ENCODE measurements at regions not wholly inside any gene's neighbourhood (a gene's known extent, or its start where the extent isn't known, plus 50 kb on each side); places are given as distances from the start of the nearest gene placed in this dataset.
A peak's percentile ranks its signal among the peaks of the same experiment; 100 is the strongest.
"Not testable (repeated sequence)": the region's sequence is repeated elsewhere in the genome, so short reads cannot be mapped to it uniquely, and the experiment has no call there.

DNA sequence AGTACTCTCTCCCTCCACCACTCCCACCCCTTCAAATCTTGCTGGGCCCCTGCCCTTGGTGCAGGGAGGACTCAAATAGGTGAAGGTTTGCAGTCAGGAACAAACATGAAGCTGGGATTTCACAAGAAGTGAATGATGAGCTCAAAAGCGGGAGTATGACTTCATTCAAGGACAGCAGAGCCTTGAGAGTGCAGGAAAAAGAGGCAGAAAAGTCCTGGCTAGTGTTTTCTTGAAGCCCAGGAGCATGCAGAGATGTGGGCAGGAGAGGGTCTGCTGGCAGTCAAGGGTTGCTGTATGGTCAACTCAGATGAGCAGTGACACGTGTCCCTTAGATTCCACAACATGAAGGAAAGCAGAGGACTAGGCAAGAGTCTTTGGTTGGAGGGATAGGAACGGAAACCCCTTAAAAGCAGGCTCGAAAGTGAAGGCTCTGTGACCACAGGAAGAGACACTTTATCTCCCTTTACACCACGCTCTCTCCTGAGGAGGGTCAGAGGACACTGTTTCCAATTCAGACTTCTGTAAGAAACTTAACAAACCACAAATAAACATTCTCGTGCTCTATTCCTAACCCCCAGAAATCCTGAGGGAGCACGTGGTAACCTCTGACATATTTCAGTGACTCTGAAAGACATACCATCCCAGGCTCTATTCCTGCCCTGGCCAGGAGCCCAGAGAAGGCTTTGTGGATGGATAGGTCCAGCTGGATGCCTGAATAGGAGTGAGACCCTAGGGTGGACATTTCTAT lies 168.0 kb upstream of the NDN start:
- Histone ChIP-seq H3K4me1 (ENCODE audit: insufficient read depth) (no peaks in the 10 kb centered on the region), H3K4me3 (ENCODE audit: low read depth, low read length) (no peak overlapping the region), H3K27ac (ENCODE audit: low read depth) (no peak overlapping the region), H3K36me3 (ENCODE audit: insufficient read depth) (no peaks in the 10 kb centered on the region)
- WGBS: 30% methylated on average over 7 of the region's 7 CpGs
- no peak for DNase-seq (ENCODE audit: extremely low spot score)

DNA sequence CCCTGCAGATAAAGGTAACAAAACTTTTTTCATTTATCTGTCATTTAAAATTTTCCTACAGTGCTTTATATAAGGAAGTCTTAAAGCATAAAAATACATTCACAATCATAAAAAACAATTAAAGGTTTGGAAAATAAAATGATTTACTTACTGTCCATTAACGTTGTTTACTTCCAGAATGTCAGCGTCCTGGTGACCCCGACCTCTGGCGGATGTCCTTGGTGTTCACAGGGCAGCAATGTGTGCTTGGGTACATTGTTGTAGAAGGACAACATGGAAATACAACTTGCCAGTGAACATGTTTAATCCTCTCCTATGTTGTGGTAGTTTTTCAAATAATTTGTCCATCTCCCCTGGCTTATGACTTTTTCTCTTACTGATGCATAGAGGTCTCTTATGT lies 168.8 kb upstream of the NDN start:
- DNase-seq (ENCODE audit: extremely low spot score): no peak
- H3K27ac ChIP-seq (ENCODE audit: low read depth): no peak overlapping the region
- H3K4me1 ChIP-seq (ENCODE audit: insufficient read depth): no peaks in the 10 kb centered on the region
- no peaks in the 10 kb centered on the region for H3K36me3 ChIP-seq (ENCODE audit: insufficient read depth)
- H3K4me3 ChIP-seq (ENCODE audit: low read depth, low read length): no peak overlapping the region
- WGBS: 70% methylated on average over 4 of the region's 4 CpGs

DNA sequence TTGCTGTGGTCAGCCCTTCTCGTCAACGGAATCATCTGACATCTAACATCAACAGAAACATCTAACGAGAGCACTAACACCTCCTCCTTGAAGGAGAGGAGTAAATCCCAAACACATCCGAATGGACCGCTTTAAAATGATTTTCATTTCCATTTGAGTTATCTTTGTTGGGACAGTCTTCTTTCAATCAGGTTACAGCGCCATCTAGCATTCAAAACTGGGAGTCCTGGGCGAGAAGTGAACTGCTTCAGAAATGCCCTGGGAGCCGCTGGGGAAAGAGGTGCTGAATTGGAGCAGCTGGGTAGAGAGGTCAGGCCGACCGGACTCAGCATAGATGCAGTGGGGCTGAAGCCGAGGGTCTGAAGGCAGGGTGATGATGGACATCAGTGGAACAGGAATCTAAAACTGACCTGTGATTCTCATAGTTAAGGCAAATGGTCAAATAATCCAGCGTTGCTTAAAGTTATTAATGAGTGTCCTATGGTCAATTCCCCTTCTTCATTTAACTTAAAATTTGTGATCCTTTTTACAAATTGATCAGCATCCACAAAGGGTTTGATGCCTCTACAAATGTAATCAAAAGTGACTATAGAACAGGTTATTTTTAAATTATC lies 170.0 kb upstream of the NDN start:
- Histone ChIP-seq H3K4me3 (ENCODE audit: low read depth, low read length) (no peak overlapping the region), H3K4me1 (ENCODE audit: insufficient read depth) (no peaks in the 10 kb centered on the region), H3K36me3 (ENCODE audit: insufficient read depth) (no peaks in the 10 kb centered on the region), H3K27ac (ENCODE audit: low read depth) (no peak overlapping the region)
- 27% methylated on average over 12 of the region's 12 CpGs for WGBS
- DNase-seq (ENCODE audit: extremely low spot score): peak; percentile 11

DNA sequence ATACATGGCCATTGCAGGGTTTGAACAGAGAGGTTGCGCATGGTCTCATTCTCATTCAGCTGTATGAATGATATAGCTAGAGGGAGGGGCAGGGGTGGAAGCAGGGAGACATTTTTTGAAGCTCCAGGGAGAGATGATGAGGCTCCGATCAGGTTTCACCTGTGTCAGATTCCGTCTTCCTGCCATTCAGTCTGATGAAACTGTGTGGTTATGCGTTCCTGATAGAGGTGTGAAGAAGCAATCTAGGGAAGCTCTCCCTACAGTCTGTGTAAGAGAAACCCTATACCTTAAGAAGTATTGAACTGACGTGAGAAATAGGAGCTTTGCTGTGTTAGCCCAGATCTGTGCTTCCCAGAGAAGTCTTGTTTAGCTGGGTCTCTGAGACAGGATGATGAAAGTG lies 171.9 kb upstream of the NDN start:
- Histone ChIP-seq H3K27ac (ENCODE audit: low read depth) (no peak overlapping the region), H3K4me1 (ENCODE audit: insufficient read depth) (no peaks in the 10 kb centered on the region), H3K36me3 (ENCODE audit: insufficient read depth) (no peaks in the 10 kb centered on the region), H3K4me3 (ENCODE audit: low read depth, low read length) (no peak overlapping the region)
- DNase-seq (ENCODE audit: extremely low spot score): no peak
- 78% methylated on average over 5 of the region's 5 CpGs for whole genome bisulfite sequencing

- Histone ChIP-seq H3K4me3 (ENCODE audit: low read depth, low read length) (no peak overlapping the region), H3K27ac (ENCODE audit: low read depth) (no peak overlapping the region), H3K36me3 (ENCODE audit: insufficient read depth) (no peaks in the 10 kb centered on the region), H3K4me1 (ENCODE audit: insufficient read depth) (no peaks in the 10 kb centered on the region)
- WGBS: 62% methylated on average over 31 of the region's 31 CpGs
- DNase-seq (ENCODE audit: extremely low spot score): peak; percentile 4
These were observed 173.5 kb upstream of the NDN start for GRCh38 chr15:23860290-23861245.

DNA sequence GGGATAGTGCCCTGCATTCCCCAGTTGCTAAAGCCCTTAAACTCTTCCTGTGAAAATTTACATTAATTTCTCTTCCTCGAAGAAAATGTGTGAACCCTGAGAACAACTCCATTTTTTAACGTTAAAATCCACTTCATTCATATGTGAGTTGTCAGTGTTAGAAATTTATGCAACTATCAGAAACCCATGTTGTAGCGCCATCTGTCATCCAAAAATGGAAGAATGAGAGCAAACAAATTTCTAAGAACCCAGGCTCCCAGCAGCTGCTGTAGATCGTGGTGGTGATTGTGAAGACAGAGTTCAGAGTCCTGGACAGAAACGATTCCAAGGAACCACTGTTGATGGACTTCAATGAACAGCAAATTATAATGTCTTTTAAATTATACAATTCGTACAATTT lies 179.7 kb upstream of the NDN start:
- Histone ChIP-seq H3K4me3 (ENCODE audit: low read depth, low read length) (no peak overlapping the region), H3K27ac (ENCODE audit: low read depth) (no peak overlapping the region), H3K36me3 (ENCODE audit: insufficient read depth) (no peaks in the 10 kb centered on the region), H3K4me1 (ENCODE audit: insufficient read depth) (no peaks in the 10 kb centered on the region)
- 34% methylated on average over 6 of the region's 6 CpGs for whole genome bisulfite sequencing
- DNase-seq (ENCODE audit: extremely low spot score): no peak

- H3K36me3 ChIP-seq (ENCODE audit: insufficient read depth): no peaks in the 10 kb centered on the region
- H3K27ac ChIP-seq (ENCODE audit: low read depth): no peak overlapping the region
- peaks cover 1% of the 10 kb centered on the region for H3K4me1 ChIP-seq (ENCODE audit: insufficient read depth)
- 26% methylated on average over 24 of the region's 24 CpGs for WGBS
- no peak for DNase-seq (ENCODE audit: extremely low spot score)
- no peak overlapping the region for H3K4me3 ChIP-seq (ENCODE audit: low read depth, low read length)
These were observed 182.3 kb upstream of the NDN start for GRCh38 chr15:23869396-23869795.

DNA sequence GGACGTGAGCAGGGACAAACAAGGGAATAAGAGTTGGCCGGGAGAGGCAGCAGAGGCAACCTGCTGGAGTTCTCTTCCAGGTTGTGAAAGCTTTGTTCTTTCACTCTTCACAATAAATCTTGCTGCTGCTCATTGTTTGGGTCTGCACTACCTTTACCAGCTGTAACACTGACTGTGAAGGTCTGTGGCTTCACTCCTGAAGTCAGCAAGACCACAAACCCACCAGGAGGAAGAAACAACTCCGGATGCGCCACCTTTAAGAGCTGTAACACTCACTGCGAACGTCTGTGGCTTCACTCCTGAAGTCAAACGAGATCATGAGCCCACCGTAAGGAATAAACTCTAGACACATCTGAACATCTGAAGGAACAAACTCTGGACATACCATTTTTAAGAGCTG lies 186.5 kb upstream of the NDN start:
- WGBS: 79% methylated on average over 8 of the region's 8 CpGs
- DNase-seq (ENCODE audit: extremely low spot score); H3K27ac ChIP-seq (ENCODE audit: low read depth): not testable (repeated sequence)

GRCh38 chr15:23877502-23878412 lies 190.7 kb upstream of the NDN start:
- Histone ChIP-seq H3K27ac (ENCODE audit: low read depth) (no peak overlapping the region), H3K4me1 (ENCODE audit: insufficient read depth) (peaks cover 1% of the 10 kb centered on the region), H3K36me3 (ENCODE audit: insufficient read depth) (no peaks in the 10 kb centered on the region), H3K4me3 (ENCODE audit: low read depth, low read length) (no peak overlapping the region)
- DNase-seq (ENCODE audit: extremely low spot score): no peak
- 27% methylated on average over 36 of the region's 36 CpGs for WGBS

More for the DNA sequence above, 186.5 kb upstream of the NDN start:
- H3K36me3 ChIP-seq (ENCODE audit: insufficient read depth); H3K4me1 ChIP-seq (ENCODE audit: insufficient read depth); H3K4me3 ChIP-seq (ENCODE audit: low read depth, low read length): not testable (repeated sequence)

DNA sequence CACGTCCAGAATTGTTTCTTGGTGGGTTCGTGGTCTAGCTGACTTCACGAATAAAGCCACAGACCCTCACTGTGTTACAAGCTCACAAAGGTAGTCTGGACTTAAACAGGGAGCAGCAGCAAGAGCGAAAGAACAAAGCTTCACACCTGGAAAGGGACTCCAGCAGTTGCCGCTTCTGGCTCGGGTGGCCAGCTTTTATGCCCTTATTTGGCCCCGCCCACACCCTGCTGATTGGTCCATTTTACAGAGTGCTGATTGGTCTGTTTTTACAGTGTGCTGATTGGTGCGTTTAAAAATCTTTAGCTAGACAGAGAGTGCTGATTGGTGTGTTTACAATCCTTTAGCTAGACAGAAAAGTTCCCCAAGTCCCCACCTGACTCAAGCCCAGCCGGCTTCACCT lies 194.2 kb upstream of the NDN start:
- Histone ChIP-seq H3K4me1 (ENCODE audit: insufficient read depth) (no peaks in the 10 kb centered on the region), H3K27ac (ENCODE audit: low read depth) (no peak overlapping the region), H3K4me3 (ENCODE audit: low read depth, low read length) (no peak overlapping the region), H3K36me3 (ENCODE audit: insufficient read depth) (no peaks in the 10 kb centered on the region)
- no peak for DNase-seq (ENCODE audit: extremely low spot score)
- 79% methylated on average over 9 of the region's 9 CpGs for WGBS

DNA sequence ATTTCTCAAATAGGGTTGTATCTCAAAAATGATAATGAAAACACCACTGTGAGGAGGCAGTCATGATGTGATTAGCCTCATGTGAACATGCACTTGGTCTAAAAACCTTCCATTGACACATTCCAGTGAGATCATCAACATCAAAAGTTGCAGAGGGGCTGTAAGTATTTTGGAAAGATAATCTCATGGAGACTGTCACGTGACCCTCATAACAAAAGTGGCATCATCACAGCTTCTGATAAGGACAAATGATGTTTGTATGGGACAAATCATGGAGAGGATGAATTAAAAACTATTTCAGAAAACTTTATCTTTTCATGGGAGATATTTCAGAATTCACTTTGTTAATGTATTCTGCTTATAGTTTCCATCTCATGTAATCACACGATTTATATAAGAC lies 203.1 kb upstream of the NDN start:
- Histone ChIP-seq H3K4me1 (ENCODE audit: insufficient read depth) (no peaks in the 10 kb centered on the region), H3K4me3 (ENCODE audit: low read depth, low read length) (no peak overlapping the region), H3K27ac (ENCODE audit: low read depth) (no peak overlapping the region), H3K36me3 (ENCODE audit: insufficient read depth) (no peaks in the 10 kb centered on the region)
- WGBS: 57% methylated on average over 2 of the region's 2 CpGs
- no peak for DNase-seq (ENCODE audit: extremely low spot score)

GRCh38 chr15:23897091-23897490 lies 210.0 kb upstream of the NDN start:
- Histone ChIP-seq H3K27ac (ENCODE audit: low read depth) (no peak overlapping the region), H3K4me3 (ENCODE audit: low read depth, low read length) (no peak overlapping the region), H3K4me1 (ENCODE audit: insufficient read depth) (no peaks in the 10 kb centered on the region), H3K36me3 (ENCODE audit: insufficient read depth) (no peaks in the 10 kb centered on the region)
- WGBS: 49% methylated on average over 6 of the region's 6 CpGs
- DNase-seq (ENCODE audit: extremely low spot score): no peak

GRCh38 chr15:23897531-23897930 lies 210.4 kb upstream of the NDN start:
- H3K4me3 ChIP-seq (ENCODE audit: low read depth, low read length): peak overlapping the region; percentile 27

More at GRCh38 chr15:23897531-23897930, 210.4 kb upstream of the NDN start:
- DNase-seq (ENCODE audit: extremely low spot score): no peak
- Histone ChIP-seq H3K4me1 (ENCODE audit: insufficient read depth) (no peaks in the 10 kb centered on the region), H3K36me3 (ENCODE audit: insufficient read depth) (no peaks in the 10 kb centered on the region), H3K27ac (ENCODE audit: low read depth) (no peak overlapping the region)
- WGBS: 35% methylated on average over 24 of the region's 24 CpGs
